Sigmoid colon (tissue), 4 donors: ENCODE measurements at regions not wholly inside any gene's neighbourhood (a gene's known extent, or its start where the extent isn't known, plus 50 kb on each side); places are given as distances from the start of the nearest gene placed in this dataset.

Experiments
- EP300 ChIP-seq, 4 donors: sonication (generic); formaldehyde crosslinking; IDR thresholded peaks; one replicate each; pipeline ENCODE4 v1.6.1; 2017; ENCODE audit warnings: antibody characterized with exemption in 4 of 4
- POLR2A ChIP-seq, 2 donors: fragments of 450-650 bp; IDR thresholded peaks; one replicate each; pipeline ENCODE4 v1.6.1; 2016; ENCODE audit warnings: antibody characterized with exemption in 2 of 2, mild to moderate bottlenecking in 2 of 2, moderate library complexity in 2 of 2
- POLR2AphosphoS5 ChIP-seq, 4 donors: sonication (generic); formaldehyde crosslinking; IDR thresholded peaks; one replicate each; pipeline ENCODE4 v1.6.1; 2017; ENCODE audit warnings: antibody characterized with exemption in 4 of 4
- TF ChIP-seq, protein P1 (sequence below), 4 experiments: fragments of 450-650 bp in 3 of 4; fragments of 200-600 bp in 1 of 4; IDR thresholded peaks; one replicate each; pipeline ENCODE4 v1.5.1; 2016 to 2019; ENCODE audit warnings: antibody characterized with exemption in 4 of 4, mild to moderate bottlenecking in 3 of 4, moderate library complexity in 2 of 4

DNA sequence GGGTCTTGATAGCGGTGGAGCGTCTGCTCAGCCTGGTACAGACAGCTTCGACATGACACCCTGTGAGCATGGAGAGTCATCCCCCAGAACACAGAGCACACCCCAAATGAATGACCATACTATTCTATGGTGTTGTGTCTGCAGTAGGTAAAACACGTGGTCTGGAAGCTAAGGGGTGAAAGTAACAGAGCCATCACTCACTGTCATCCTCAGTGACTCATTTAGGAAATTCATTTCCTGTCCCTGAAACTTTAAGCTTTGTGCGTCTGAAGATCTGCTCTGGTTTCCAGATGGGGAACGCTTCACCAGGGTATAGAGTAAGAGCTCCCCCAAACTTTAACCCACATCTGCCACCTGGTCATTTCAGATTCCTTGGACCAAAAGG lies 94.8 kb upstream of the DISP3 start:
- TF ChIP-seq POLR2A (IDR thresholded peaks at IDR 0.05) (no peak), EP300 (IDR thresholded peaks at IDR 0.05) (no peak), POLR2AphosphoS5 (IDR thresholded peaks at IDR 0.05) (no peak)
- TF ChIP-seq, protein P1, sequence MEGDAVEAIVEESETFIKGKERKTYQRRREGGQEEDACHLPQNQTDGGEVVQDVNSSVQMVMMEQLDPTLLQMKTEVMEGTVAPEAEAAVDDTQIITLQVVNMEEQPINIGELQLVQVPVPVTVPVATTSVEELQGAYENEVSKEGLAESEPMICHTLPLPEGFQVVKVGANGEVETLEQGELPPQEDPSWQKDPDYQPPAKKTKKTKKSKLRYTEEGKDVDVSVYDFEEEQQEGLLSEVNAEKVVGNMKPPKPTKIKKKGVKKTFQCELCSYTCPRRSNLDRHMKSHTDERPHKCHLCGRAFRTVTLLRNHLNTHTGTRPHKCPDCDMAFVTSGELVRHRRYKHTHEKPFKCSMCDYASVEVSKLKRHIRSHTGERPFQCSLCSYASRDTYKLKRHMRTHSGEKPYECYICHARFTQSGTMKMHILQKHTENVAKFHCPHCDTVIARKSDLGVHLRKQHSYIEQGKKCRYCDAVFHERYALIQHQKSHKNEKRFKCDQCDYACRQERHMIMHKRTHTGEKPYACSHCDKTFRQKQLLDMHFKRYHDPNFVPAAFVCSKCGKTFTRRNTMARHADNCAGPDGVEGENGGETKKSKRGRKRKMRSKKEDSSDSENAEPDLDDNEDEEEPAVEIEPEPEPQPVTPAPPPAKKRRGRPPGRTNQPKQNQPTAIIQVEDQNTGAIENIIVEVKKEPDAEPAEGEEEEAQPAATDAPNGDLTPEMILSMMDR (IDR thresholded peaks at IDR 0.05), result no peak
